ENCODE measurements at regions not wholly inside any gene's neighbourhood (a gene's known extent, or its start where the extent isn't known, plus 50 kb on each side); places are given as distances from the start of the nearest gene placed in this dataset.

- POLR2A ChIA-PET (ENCODE audit: unreplicated experiment): no interaction called here
- Histone ChIP-seq H4K8ac (ENCODE audit: low read depth in 2 of 2, low read length in 2 of 2) (no peak overlapping the region), H2BK15ac (ENCODE audit: low read depth, low read length) (no peak overlapping the region), H3K56ac (ENCODE audit: extremely low read depth, insufficient read depth, low read length) (no peak overlapping the region), H3K9me1 (ENCODE audit: insufficient read depth, low read length) (no peaks in the 10 kb centered on the region), H3K14ac (replicated peaks; ENCODE audit: low read depth, low read length) (no peak overlapping the region), H3K27me3 (ENCODE audit: control insufficient read depth, insufficient read depth, low read length) (no peaks in the 10 kb centered on the region), H2AK5ac (ENCODE audit: low read depth, low read length) (no peak overlapping the region), H3K27ac (ENCODE audit: insufficient read depth, low read length) (no peak overlapping the region), H2BK120ac (ENCODE audit: low read depth, low read length) (no peak overlapping the region), H3K4me3 (ENCODE audit: insufficient read depth, low read depth, low read length) (no peak overlapping the region), H3K36me3 (ENCODE audit: control insufficient read depth, insufficient read depth, low read length) (no peaks in the 10 kb centered on the region), H4K91ac (ENCODE audit: insufficient read depth, low read depth, low read length) (no peak overlapping the region), H3K79me1 (ENCODE audit: low read depth in 1 of 2, low read length in 2 of 2) (no peaks in the 10 kb centered on the region), H3K4me2 (ENCODE audit: low read depth, low read length) (no peak overlapping the region), H4K20me1 (ENCODE audit: insufficient read depth, low read length) (no peaks in the 10 kb centered on the region), H2BK20ac (ENCODE audit: low read depth, low read length) (no peak overlapping the region), H4K5ac (ENCODE audit: low read depth, low read length) (no peak overlapping the region), H2AFZ (replicated peaks; ENCODE audit: low read length, poor library complexity) (no peak overlapping the region), H3K9me3 (ENCODE audit: control insufficient read depth, insufficient read depth, low read length) (peaks cover 42% of the 10 kb centered on the region), H2BK5ac (ENCODE audit: low read depth, low read length, poor library complexity, severe bottlenecking) (no peak overlapping the region), H2AK9ac (replicated peaks; ENCODE audit: low read depth, low read length, poor library complexity) (no peak overlapping the region), H3K4me1 (ENCODE audit: control insufficient read depth, insufficient read depth, low read length) (no peaks in the 10 kb centered on the region), H3K23ac (ENCODE audit: low read depth, low read length) (no peak overlapping the region), H3K18ac (ENCODE audit: low read depth, low read length) (no peak overlapping the region), H3K4ac (ENCODE audit: low read depth, low read length) (no peak overlapping the region), H3K9ac (ENCODE audit: low read depth, low read length) (no peak overlapping the region)
- ATAC-seq (ENCODE audit: low read depth) (no peak), DNase-seq (no peak)
- no CpG with 5 or more reads among the region's 7 CpGs for WGBS, 2 experiments (ENCODE audit: extremely low coverage in 2 of 2, insufficient read length in 1 of 2)
- intact Hi-C loops (cut with micrococcal nuclease) (no loop called here), in situ Hi-C loops (cut with MboI; ENCODE audit: low sequenced_read_pairs) (no loop called here), dilution Hi-C loops (cut with HindIII; ENCODE audit: low sequenced_read_pairs, unreplicated experiment) (no loop called here)
- BruUV-seq (replicated peaks): no TSS peak
- CTCF ChIA-PET: no interaction called here
- TF ChIP-seq MAFK (IDR thresholded peaks at IDR 0.05; ENCODE audit: low read depth, low read length) (no peak), MXI1 (IDR thresholded peaks at IDR 0.05; ENCODE audit: borderline replicate concordance, low read depth, low read length) (no peak), CTCF (conservative IDR thresholded peaks at IDR 0.05; ENCODE audit: low read depth, low read length) (no peak), SMC3 (IDR thresholded peaks at IDR 0.05; ENCODE audit: low read depth, low read length) (no peak), CHD1 (IDR thresholded peaks at IDR 0.05; ENCODE audit: low read depth, low read length) (no peak), RAD21 (IDR thresholded peaks at IDR 0.05; ENCODE audit: low read length) (no peak), RCOR1 (IDR thresholded peaks at IDR 0.05; ENCODE audit: insufficient replicate concordance, low read length) (no peak), MAZ (IDR thresholded peaks at IDR 0.05; ENCODE audit: borderline replicate concordance, low read depth, low read length) (no peak), BHLHE40 (IDR thresholded peaks at IDR 0.05; ENCODE audit: low read depth, low read length) (no peak), NFE2L2 (IDR thresholded peaks at IDR 0.05; ENCODE audit: low read depth, low read length) (no peak), RFX5 (IDR thresholded peaks at IDR 0.05; ENCODE audit: low read depth, low read length) (no peak), POLR2A (IDR thresholded peaks at IDR 0.05; ENCODE audit: low read depth, low read length) (no peak), FOS (IDR thresholded peaks at IDR 0.05; ENCODE audit: low read depth, low read length) (no peak), USF2 (IDR thresholded peaks at IDR 0.05; ENCODE audit: low read depth, low read length) (no peak)
These were observed 331.5 kb upstream of the RGMA start for GRCh38 chr15:93420477-93420876.
